Left lung (tissue), 4 donors: ENCODE measurements at regions not wholly inside any gene's neighbourhood (a gene's known extent, or its start where the extent isn't known, plus 50 kb on each side); places are given as distances from the start of the nearest gene placed in this dataset.

Experiments used
- ATAC-seq: fragments of 200-7000 bp; cut with Tn5 transposase; one replicate; pipeline ENCODE4 v1.9.1; 2020; ENCODE audit warnings: moderate library complexity
- DNase-seq, 4 donors: peaks; one replicate each; pipeline ENCODE4 v3.0.0-alpha.2; 2013 to 2020
- H3K27ac ChIP-seq, 2 donors: fragments of 200-600 bp; sonication (generic) in 1 of 2; one replicate each; pipeline versions ENCODE4 v1.5.0 to v1.8.0; 2020 to 2021
- H3K27me3 ChIP-seq, 2 donors: fragments of 200-600 bp; sonication (generic) in 1 of 2; one replicate each; pipeline versions ENCODE4 v1.5.0 to v1.8.0; 2020 to 2021
- H3K36me3 ChIP-seq, 2 donors: fragments of 200-600 bp; sonication (generic) in 1 of 2; one replicate each; pipeline versions ENCODE4 v1.5.0 to v1.8.0; 2020 to 2021
- H3K4me1 ChIP-seq, 2 donors: fragments of 200-600 bp; one replicate each; pipeline ENCODE4 v1.8.0; 2021
- H3K4me3 ChIP-seq, 2 donors: fragments of 200-600 bp; sonication (generic) in 1 of 2; one replicate each; pipeline versions ENCODE4 v1.5.0 to v1.8.0; 2020 to 2021; ENCODE audit warnings: mild to moderate bottlenecking in 1 of 2
- H3K9me3 ChIP-seq, 2 donors: fragments of 200-600 bp; sonication (generic) in 1 of 2; one replicate each; pipeline versions ENCODE4 v1.5.0 to v1.8.0; 2020 to 2021
- intact Hi-C, 2 donors: fragments of 100-400 bp; cut with DNase I; formaldehyde crosslinking; loops; one replicate each; pipeline versions ENCODE4 v1.11.2 to v1.14.2; 2022
- TF ChIP-seq, protein P1 (sequence below), 2 donors: fragments of 200-600 bp; sonication (generic) in 1 of 2; IDR thresholded peaks; one replicate each; pipeline versions ENCODE4 v1.5.0 to v1.8.0; 2021; ENCODE audit warnings: antibody characterized with exemption in 2 of 2
- donor health status: DM: no; HTN: yes; CAD: no.
- donor health status: DM: no; HTN: no; CAD: no.

DNA sequence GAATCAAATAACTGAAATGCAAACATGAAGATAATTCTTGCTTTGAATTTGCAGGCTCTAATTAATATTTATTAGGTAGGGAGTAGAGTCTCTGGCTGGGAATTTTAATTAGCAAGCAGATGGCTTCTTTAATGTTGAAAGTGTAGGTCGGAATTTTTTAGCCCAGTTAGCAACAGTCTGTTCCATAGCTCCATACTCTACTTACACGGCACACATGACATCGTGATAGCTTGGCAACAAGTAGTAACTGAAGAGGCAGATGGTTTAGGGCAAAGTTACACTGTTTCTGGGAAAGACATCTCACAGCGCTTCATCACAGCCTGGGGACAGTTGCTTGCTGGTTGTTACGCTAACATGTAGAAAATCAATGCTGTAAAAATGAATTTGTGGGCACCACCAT is 710.7 kb downstream of the GALC start:
- no peak for DNase-seq
- Histone ChIP-seq H3K36me3 (no peaks in the 10 kb centered on the region), H3K4me3 (no peak overlapping the region), H3K27me3 (no peaks in the 10 kb centered on the region), H3K4me1 (no peaks in the 10 kb centered on the region), H3K9me3 (peaks cover 0 to 5% of the 10 kb centered on the region in 2 donors), H3K27ac (no peak overlapping the region)
- TF ChIP-seq, protein P1, sequence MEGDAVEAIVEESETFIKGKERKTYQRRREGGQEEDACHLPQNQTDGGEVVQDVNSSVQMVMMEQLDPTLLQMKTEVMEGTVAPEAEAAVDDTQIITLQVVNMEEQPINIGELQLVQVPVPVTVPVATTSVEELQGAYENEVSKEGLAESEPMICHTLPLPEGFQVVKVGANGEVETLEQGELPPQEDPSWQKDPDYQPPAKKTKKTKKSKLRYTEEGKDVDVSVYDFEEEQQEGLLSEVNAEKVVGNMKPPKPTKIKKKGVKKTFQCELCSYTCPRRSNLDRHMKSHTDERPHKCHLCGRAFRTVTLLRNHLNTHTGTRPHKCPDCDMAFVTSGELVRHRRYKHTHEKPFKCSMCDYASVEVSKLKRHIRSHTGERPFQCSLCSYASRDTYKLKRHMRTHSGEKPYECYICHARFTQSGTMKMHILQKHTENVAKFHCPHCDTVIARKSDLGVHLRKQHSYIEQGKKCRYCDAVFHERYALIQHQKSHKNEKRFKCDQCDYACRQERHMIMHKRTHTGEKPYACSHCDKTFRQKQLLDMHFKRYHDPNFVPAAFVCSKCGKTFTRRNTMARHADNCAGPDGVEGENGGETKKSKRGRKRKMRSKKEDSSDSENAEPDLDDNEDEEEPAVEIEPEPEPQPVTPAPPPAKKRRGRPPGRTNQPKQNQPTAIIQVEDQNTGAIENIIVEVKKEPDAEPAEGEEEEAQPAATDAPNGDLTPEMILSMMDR (IDR thresholded peaks at IDR 0.05), result no peak
- intact Hi-C loops, result no loop called here
- no peak for ATAC-seq

DNA sequence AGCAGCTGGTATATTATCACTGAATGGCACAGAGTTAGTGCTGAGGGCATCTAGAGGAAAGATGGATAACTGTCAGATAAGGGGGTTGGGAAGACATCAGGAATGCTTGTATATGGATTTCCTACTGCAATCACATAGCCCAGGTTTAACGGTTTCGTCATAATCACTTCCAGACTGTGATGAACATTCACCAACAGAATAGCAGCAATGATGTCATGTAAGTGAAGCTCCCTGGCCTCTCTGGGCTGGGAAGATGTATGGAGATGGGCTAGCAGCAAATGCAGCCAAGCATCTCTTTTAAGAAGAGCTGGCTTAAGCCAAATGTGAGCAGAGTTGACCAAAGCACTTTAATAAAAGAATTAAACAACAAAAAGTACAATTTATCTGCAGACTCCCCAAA is 714.6 kb downstream of the GALC start:
- TF ChIP-seq, protein P1 (IDR thresholded peaks at IDR 0.05), result no peak
- intact Hi-C loops, result no loop called here

DNA sequence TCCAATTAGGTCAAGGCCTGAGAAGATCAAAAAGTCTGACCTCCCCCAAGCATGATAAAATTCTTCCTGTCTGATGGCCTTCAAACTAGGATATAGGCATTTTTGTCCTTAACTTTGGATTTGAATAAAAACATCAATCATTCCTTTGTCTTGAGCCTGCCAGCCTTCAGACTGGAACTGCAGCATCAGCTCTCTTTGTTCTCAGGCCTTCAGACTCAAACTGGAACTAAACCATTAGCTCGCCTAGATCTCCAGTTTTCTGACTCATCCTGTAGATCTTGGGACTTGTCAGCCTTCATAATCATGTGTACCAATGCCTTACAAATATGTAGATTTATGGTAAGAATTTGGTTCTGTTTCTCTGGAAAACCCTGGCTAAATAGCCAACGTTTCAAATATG is 721.7 kb downstream of the GALC start:
- Histone ChIP-seq H3K4me1 (no peaks in the 10 kb centered on the region), H3K4me3 (no peak overlapping the region), H3K27me3 (no peaks in the 10 kb centered on the region), H3K27ac (no peak overlapping the region), H3K9me3 (peaks cover 0 to 8% of the 10 kb centered on the region in 2 donors), H3K36me3 (no peaks in the 10 kb centered on the region)
- DNase-seq (no peak), ATAC-seq (no peak)
- intact Hi-C loops, result no loop called here
- TF ChIP-seq, protein P1 (IDR thresholded peaks at IDR 0.05), result no peak

More for the DNA sequence above, 714.6 kb downstream of the GALC start:
- Histone ChIP-seq H3K36me3 (no peaks in the 10 kb centered on the region), H3K27me3 (no peaks in the 10 kb centered on the region), H3K27ac (no peak overlapping the region), H3K4me3 (no peak overlapping the region), H3K9me3 (peaks cover 0 to 10% of the 10 kb centered on the region in 2 donors), H3K4me1 (no peaks in the 10 kb centered on the region)
- DNase-seq, result no peak
- no peak for ATAC-seq

DNA sequence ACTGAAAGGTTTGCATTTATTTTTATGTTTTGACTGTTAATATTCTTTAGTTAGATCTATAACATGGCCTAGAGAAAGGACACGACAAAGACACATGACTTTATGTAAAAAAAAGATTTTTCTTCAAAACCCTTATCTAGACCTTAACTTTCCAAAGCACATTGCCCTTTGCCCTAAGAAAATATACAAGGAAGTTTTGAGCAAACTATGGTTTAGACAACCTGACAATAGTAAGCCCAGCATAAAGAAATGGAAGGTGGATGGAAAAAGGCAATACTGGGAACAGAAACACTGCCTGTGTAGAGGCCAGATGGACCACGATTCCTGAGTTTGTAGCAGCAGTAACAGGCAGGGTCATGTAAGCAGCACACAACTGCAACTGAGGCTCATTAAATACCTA is 724.0 kb downstream of the GALC start:
- intact Hi-C loops, result no loop called here
- peaks cover 0 to 14% of the 10 kb centered on the region in 2 donors for H3K9me3 ChIP-seq
- no peak for ATAC-seq
- H3K27me3 ChIP-seq, result no peaks in the 10 kb centered on the region
- H3K27ac ChIP-seq, result no peak overlapping the region
- TF ChIP-seq, protein P1 (IDR thresholded peaks at IDR 0.05), result no peak
- H3K4me3 ChIP-seq, result no peak overlapping the region
- H3K4me1 ChIP-seq, result no peaks in the 10 kb centered on the region
- no peak for DNase-seq
- H3K36me3 ChIP-seq, result no peaks in the 10 kb centered on the region

DNA sequence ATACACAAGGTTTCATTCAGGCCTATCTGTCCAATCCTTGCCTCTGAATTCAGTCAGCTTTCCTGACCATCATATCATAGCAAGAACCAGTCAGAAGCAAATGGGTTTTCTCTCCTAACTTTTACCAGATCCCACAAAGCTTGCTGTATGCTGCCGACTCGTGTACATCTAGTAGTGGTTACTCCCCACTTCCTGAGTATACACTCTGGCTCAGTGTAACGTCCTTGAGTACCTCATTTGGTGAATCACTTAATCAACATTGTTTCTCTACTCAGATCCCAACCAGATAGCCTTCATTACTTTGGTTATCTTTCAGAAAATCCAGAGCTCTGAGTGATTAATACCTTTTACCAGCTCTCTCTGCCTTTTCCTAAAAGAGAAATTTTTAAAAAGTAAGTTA is 728.2 kb downstream of the GALC start:
- DNase-seq (no peak), ATAC-seq (no peak)
- Histone ChIP-seq H3K9me3 (peaks cover 0 to 14% of the 10 kb centered on the region in 2 donors), H3K4me1 (no peaks in the 10 kb centered on the region), H3K27ac (no peak overlapping the region), H3K27me3 (no peaks in the 10 kb centered on the region), H3K36me3 (no peaks in the 10 kb centered on the region), H3K4me3 (no peak overlapping the region)
- intact Hi-C loops, result no loop called here
- TF ChIP-seq, protein P1 (IDR thresholded peaks at IDR 0.05), result no peak
